Liver (tissue), 8 donors: ENCODE measurements at regions not wholly inside any gene's neighbourhood (a gene's known extent, or its start where the extent isn't known, plus 50 kb on each side); places are given as distances from the start of the nearest gene placed in this dataset.

Experiments used
- DNase-seq: peaks from one replicate; pipeline ENCODE4 v3.0.0-alpha.2; 2017; ENCODE audit warnings: low spot score
- H3K27ac ChIP-seq, 2 donors: one replicate each; pipeline ENCODE4 v1.7.0; 2013; ENCODE audit warnings: inconsistent platforms in 2 of 2, low read length in 2 of 2, control low read depth in 1 of 2, low read depth in 1 of 2, mild to moderate bottlenecking in 1 of 2
- H3K27me3 ChIP-seq, 4 donors: one replicate each; pipeline versions ENCODE4 v1.6.1 to v1.7.0; 2013; ENCODE audit warnings: low read length in 3 of 4, inconsistent platforms in 1 of 4, mild to moderate bottlenecking in 1 of 4, moderate library complexity in 1 of 4; ENCODE audit not compliant: control insufficient read depth in 4 of 4, insufficient read depth in 4 of 4
- H3K36me3 ChIP-seq, 4 donors: one replicate each; pipeline versions ENCODE4 v1.6.1 to v1.7.0; 2013; ENCODE audit warnings: low read length in 3 of 4, mild to moderate bottlenecking in 3 of 4, low read depth in 1 of 4, moderate library complexity in 1 of 4; ENCODE audit not compliant: control insufficient read depth in 4 of 4, insufficient read depth in 3 of 4
- H3K4me1 ChIP-seq, 4 donors: one replicate each; pipeline versions ENCODE4 v1.6.1 to v1.7.0; 2013; ENCODE audit warnings: low read length in 3 of 4, mild to moderate bottlenecking in 3 of 4, moderate library complexity in 1 of 4; ENCODE audit not compliant: control insufficient read depth in 4 of 4, insufficient read depth in 4 of 4
- H3K4me3 ChIP-seq, 3 donors: one replicate each; pipeline versions ENCODE4 v1.6.1 to v1.7.0; 2013; ENCODE audit warnings: low read length in 3 of 3, control low read depth in 1 of 3, low read depth in 1 of 3, mild to moderate bottlenecking in 1 of 3
- H3K9ac ChIP-seq, 2 donors: one replicate each; pipeline ENCODE4 v1.7.0; 2013; ENCODE audit warnings: low read length in 2 of 2, mild to moderate bottlenecking in 2 of 2, moderate library complexity in 2 of 2, control low read depth in 1 of 2, low read depth in 1 of 2
- H3K9me3 ChIP-seq, 4 donors: one replicate each; pipeline versions ENCODE4 v1.6.1 to v1.7.0; 2013; ENCODE audit warnings: low read length in 3 of 4; ENCODE audit not compliant: control insufficient read depth in 4 of 4
- FOXA2 ChIP-seq: IDR thresholded peaks from 2 replicates; pipeline ENCODE4 v1.6.1; 2016; ENCODE audit warnings: antibody characterized with exemption
- HNF4G ChIP-seq: IDR thresholded peaks from 2 replicates; pipeline ENCODE4 v1.6.1; 2016; ENCODE audit warnings: antibody characterized with exemption
- JUND ChIP-seq, 2 donors: IDR thresholded peaks; 2 replicates each; pipeline ENCODE4 v1.6.1; 2016; ENCODE audit warnings: antibody characterized with exemption in 2 of 2
- RAD21 ChIP-seq, 2 donors: IDR thresholded peaks; 2 replicates each; pipeline ENCODE4 v1.6.1; 2016; ENCODE audit warnings: antibody characterized with exemption in 2 of 2, mild to moderate bottlenecking in 2 of 2
- RXRA ChIP-seq, 2 donors: IDR thresholded peaks; 2 replicates each; pipeline ENCODE4 v1.6.1; 2017 to 2018; ENCODE audit warnings: antibody characterized with exemption in 2 of 2, mild to moderate bottlenecking in 1 of 2
- TAF1 ChIP-seq: conservative IDR thresholded peaks from 2 replicates; pipeline ENCODE4 v1.6.1; 2016; ENCODE audit warnings: antibody characterized with exemption, mild to moderate bottlenecking
- WGBS: extraction: QIAGEN DNeasy Blood & Tissue Kit; methylation state at CpG from one replicate; pipeline ENCODE4 v1.1.7; 2013; 5-methylcytosine and 5-hydroxymethylcytosine counted together
- TF ChIP-seq, protein P1 (sequence below): IDR thresholded peaks from 2 replicates; pipeline ENCODE4 v1.6.1; 2016; ENCODE audit warnings: antibody characterized with exemption
- TF ChIP-seq, protein P2 (sequence below): fragments of 150-350 bp; IDR thresholded peaks from 2 replicates; pipeline ENCODE4 v1.5.1; 2017; ENCODE audit warnings: improper control_type of control experiment, low read depth, low read length; ENCODE audit not compliant: missing input control
- TF ChIP-seq, protein P3 (sequence below): IDR thresholded peaks from 2 replicates; pipeline ENCODE4 v1.6.1; 2016; ENCODE audit warnings: antibody characterized with exemption, mild to moderate bottlenecking
- TF ChIP-seq, protein P4 (sequence below): IDR thresholded peaks from 2 replicates; pipeline ENCODE4 v1.6.1; 2016; ENCODE audit warnings: antibody characterized with exemption
- donor health status: healthy.
- donor health status: healthy.
- donor health status: healthy.
- donor health status: healthy.
- donor health status: healthy.

DNA sequence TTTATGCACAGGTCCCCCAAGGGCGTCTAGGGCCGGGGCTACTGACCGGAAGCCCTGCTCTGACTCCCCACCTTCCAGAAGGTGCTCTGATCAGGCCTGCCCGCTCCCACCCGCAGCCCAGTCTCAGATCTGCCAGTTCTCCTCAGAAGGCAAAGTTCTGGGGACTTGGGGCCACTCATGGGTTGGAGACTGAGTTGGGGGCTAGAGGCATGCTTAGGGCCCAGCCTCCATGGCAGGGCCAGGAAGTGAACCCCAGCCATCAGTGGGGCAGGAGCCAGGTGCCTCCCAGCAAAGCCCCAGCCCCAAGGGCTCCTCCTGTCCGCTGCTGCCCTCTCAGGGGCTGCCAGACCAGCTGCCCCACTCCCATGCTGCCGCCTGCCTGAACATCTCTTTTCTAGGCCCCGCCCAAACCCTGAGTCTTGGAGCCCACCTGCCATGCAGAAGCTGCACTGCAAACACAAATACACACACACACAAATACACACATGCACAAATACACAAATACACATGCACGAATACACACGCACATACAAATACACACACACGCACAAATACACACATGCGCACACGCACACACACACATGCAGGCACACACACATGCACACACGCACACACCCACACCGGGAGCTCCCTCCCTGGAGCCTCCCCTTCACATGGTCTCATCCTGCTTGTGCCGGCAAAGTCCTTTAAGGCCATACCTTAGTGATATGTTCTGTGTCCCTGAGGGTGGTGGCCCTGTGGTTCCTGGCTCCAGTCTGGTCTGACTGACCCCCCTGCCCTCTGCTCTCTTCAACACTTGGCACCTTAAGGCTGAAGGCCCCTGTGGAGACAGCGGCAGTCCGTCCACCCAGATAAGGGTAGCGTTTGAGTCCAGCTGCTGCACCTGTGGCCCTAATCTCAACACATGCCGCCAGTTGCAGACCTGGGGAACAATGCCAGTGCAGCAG is 59.2 kb upstream of the KLF13 start:
- no peaks in the 10 kb centered on the region for H3K27me3 ChIP-seq
- no peaks in the 10 kb centered on the region for H3K9me3 ChIP-seq
- TF ChIP-seq, protein P1, sequence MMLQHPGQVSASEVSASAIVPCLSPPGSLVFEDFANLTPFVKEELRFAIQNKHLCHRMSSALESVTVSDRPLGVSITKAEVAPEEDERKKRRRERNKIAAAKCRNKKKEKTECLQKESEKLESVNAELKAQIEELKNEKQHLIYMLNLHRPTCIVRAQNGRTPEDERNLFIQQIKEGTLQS, result no peak
- no peak for TF ChIP-seq JUND (IDR thresholded peaks at IDR 0.05)
- no peak for TF ChIP-seq RXRA (IDR thresholded peaks at IDR 0.05)
- TF ChIP-seq, protein P2, sequence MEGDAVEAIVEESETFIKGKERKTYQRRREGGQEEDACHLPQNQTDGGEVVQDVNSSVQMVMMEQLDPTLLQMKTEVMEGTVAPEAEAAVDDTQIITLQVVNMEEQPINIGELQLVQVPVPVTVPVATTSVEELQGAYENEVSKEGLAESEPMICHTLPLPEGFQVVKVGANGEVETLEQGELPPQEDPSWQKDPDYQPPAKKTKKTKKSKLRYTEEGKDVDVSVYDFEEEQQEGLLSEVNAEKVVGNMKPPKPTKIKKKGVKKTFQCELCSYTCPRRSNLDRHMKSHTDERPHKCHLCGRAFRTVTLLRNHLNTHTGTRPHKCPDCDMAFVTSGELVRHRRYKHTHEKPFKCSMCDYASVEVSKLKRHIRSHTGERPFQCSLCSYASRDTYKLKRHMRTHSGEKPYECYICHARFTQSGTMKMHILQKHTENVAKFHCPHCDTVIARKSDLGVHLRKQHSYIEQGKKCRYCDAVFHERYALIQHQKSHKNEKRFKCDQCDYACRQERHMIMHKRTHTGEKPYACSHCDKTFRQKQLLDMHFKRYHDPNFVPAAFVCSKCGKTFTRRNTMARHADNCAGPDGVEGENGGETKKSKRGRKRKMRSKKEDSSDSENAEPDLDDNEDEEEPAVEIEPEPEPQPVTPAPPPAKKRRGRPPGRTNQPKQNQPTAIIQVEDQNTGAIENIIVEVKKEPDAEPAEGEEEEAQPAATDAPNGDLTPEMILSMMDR, result no peak
- TF ChIP-seq HNF4G, result no peak
- TF ChIP-seq TAF1, result no peak
- H3K27ac ChIP-seq, result peak overlapping the region; percentile 6 to 23
- H3K36me3 ChIP-seq, result no peaks in the 10 kb centered on the region
- 94% methylated on average over 20 of the region's 20 CpGs for WGBS
- H3K4me3 ChIP-seq, result no peak overlapping the region
- peaks cover 27 to 37% (median 31%) of the 10 kb centered on the region in 4 donors for H3K4me1 ChIP-seq
- H3K9ac ChIP-seq, result no peak overlapping the region
- DNase-seq, result peak; percentile 47

DNA sequence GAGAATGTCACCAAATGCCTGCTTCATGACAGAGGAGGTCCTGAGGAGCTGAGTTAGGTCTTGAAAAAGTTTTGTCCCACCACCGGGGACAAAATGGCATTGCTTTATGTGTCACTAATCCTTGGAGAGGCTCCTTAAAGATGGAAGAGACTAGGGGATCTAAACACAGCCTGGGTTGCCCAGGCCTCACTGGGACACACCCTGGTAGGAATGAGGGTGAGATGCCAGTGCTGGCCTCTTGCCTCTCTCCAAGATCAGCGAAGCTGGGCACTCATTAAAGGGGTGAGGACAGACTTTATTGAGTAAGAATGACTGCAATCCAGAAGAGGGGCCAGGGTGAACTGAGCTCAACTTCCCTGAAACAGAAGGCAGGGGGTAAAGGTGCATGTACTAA is 58.5 kb upstream of the KLF13 start:
- WGBS, result 80% methylated on average over 2 of the region's 2 CpGs
- H3K4me3 ChIP-seq, result no peak overlapping the region
- TF ChIP-seq HNF4G (no peak), TAF1 (no peak), RAD21 (IDR thresholded peaks at IDR 0.05) (no peak), JUND (IDR thresholded peaks at IDR 0.05) (no peak), FOXA2 (no peak)
- TF ChIP-seq, protein P3, sequence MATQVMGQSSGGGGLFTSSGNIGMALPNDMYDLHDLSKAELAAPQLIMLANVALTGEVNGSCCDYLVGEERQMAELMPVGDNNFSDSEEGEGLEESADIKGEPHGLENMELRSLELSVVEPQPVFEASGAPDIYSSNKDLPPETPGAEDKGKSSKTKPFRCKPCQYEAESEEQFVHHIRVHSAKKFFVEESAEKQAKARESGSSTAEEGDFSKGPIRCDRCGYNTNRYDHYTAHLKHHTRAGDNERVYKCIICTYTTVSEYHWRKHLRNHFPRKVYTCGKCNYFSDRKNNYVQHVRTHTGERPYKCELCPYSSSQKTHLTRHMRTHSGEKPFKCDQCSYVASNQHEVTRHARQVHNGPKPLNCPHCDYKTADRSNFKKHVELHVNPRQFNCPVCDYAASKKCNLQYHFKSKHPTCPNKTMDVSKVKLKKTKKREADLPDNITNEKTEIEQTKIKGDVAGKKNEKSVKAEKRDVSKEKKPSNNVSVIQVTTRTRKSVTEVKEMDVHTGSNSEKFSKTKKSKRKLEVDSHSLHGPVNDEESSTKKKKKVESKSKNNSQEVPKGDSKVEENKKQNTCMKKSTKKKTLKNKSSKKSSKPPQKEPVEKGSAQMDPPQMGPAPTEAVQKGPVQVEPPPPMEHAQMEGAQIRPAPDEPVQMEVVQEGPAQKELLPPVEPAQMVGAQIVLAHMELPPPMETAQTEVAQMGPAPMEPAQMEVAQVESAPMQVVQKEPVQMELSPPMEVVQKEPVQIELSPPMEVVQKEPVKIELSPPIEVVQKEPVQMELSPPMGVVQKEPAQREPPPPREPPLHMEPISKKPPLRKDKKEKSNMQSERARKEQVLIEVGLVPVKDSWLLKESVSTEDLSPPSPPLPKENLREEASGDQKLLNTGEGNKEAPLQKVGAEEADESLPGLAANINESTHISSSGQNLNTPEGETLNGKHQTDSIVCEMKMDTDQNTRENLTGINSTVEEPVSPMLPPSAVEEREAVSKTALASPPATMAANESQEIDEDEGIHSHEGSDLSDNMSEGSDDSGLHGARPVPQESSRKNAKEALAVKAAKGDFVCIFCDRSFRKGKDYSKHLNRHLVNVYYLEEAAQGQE, result no peak
- TF ChIP-seq, protein P2, result no peak
- TF ChIP-seq, protein P4, sequence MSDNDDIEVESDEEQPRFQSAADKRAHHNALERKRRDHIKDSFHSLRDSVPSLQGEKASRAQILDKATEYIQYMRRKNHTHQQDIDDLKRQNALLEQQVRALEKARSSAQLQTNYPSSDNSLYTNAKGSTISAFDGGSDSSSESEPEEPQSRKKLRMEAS, result no peak
- H3K36me3 ChIP-seq, result no peaks in the 10 kb centered on the region
- no peaks in the 10 kb centered on the region for H3K9me3 ChIP-seq
- no peak overlapping the region for H3K9ac ChIP-seq
- no peaks in the 10 kb centered on the region for H3K27me3 ChIP-seq
- H3K27ac ChIP-seq, result no peak overlapping the region
- DNase-seq, result peak; percentile 40
- peaks cover 24 to 30% (median 27%) of the 10 kb centered on the region in 4 donors for H3K4me1 ChIP-seq
